ENCODE measurements at regions not wholly inside any gene's neighbourhood (a gene's known extent, or its start where the extent isn't known, plus 50 kb on each side); places are given as distances from the start of the nearest gene placed in this dataset.

- no peak for TF ChIP-seq CTCF (IDR thresholded peaks at IDR 0.05; ENCODE audit: insufficient read depth, low read length, poor library complexity, severe bottlenecking)
- no peak for TF ChIP-seq EZH2phosphoT487 (conservative IDR thresholded peaks at IDR 0.05; ENCODE audit: low read length)
- Histone ChIP-seq H3K9me3 (ENCODE audit: insufficient read depth, low read length) (no peaks in the 10 kb centered on the region), H4K20me1 (ENCODE audit: low read depth, low read length) (no peaks in the 10 kb centered on the region), H3F3A (ENCODE audit: insufficient read depth) (no peaks in the 10 kb centered on the region), H3K9ac (ENCODE audit: low read length) (no peak overlapping the region), H3K9me2 (replicated peaks; ENCODE audit: insufficient read depth, low read length) (no peaks in the 10 kb centered on the region), H3K4me2 (ENCODE audit: low read depth, low read length, poor library complexity, severe bottlenecking) (no peak overlapping the region), H3K36me3 (ENCODE audit: low read length) (no peaks in the 10 kb centered on the region), H3K27me3 (ENCODE audit: low read length) (no peaks in the 10 kb centered on the region), H3K79me2 (ENCODE audit: insufficient read depth, low read length) (no peaks in the 10 kb centered on the region), H3K27ac (ENCODE audit: low read depth, low read length) (no peak overlapping the region), H3K4me3 (ENCODE audit: insufficient read depth, low read length, poor library complexity, severe bottlenecking) (no peak overlapping the region), H2AFZ (ENCODE audit: low read depth, low read length, severe bottlenecking) (no peak overlapping the region)
Measured at GRCh38 chr3:78349571-78349970, 1309.7 kb downstream of the ROBO2 start.

- H3K27ac ChIP-seq (ENCODE audit: low read depth, low read length): no peak overlapping the region
- H3K79me2 ChIP-seq (ENCODE audit: insufficient read depth, low read length): no peaks in the 10 kb centered on the region
- no peaks in the 10 kb centered on the region for H3K9me3 ChIP-seq (ENCODE audit: insufficient read depth, low read length)
- H3K9ac ChIP-seq (ENCODE audit: low read length): no peak overlapping the region
- H4K20me1 ChIP-seq (ENCODE audit: low read depth, low read length): no peaks in the 10 kb centered on the region
- TF ChIP-seq CTCF (IDR thresholded peaks at IDR 0.05; ENCODE audit: insufficient read depth, low read length, poor library complexity, severe bottlenecking): no peak
- no peak for TF ChIP-seq EZH2phosphoT487 (conservative IDR thresholded peaks at IDR 0.05; ENCODE audit: low read length)
- no peak overlapping the region for H2AFZ ChIP-seq (ENCODE audit: low read depth, low read length, severe bottlenecking)
- no peak overlapping the region for H3K4me3 ChIP-seq (ENCODE audit: insufficient read depth, low read length, poor library complexity, severe bottlenecking)
- H3K36me3 ChIP-seq (ENCODE audit: low read length): no peaks in the 10 kb centered on the region
- H3K9me2 ChIP-seq (replicated peaks; ENCODE audit: insufficient read depth, low read length): no peaks in the 10 kb centered on the region
- H3F3A ChIP-seq (ENCODE audit: insufficient read depth): no peaks in the 10 kb centered on the region
- H3K27me3 ChIP-seq (ENCODE audit: low read length): no peaks in the 10 kb centered on the region
- no peak overlapping the region for H3K4me2 ChIP-seq (ENCODE audit: low read depth, low read length, poor library complexity, severe bottlenecking)
Measured at GRCh38 chr3:78351334-78351733, 1311.4 kb downstream of the ROBO2 start.

GRCh38 chr3:78353231-78353630 is 1313.3 kb downstream of the ROBO2 start:
- TF ChIP-seq EZH2phosphoT487 (conservative IDR thresholded peaks at IDR 0.05; ENCODE audit: low read length): no peak
- TF ChIP-seq CTCF (IDR thresholded peaks at IDR 0.05; ENCODE audit: insufficient read depth, low read length, poor library complexity, severe bottlenecking): no peak
- Histone ChIP-seq H3K27ac (ENCODE audit: low read depth, low read length) (no peak overlapping the region), H3K9me2 (replicated peaks; ENCODE audit: insufficient read depth, low read length) (no peaks in the 10 kb centered on the region), H2AFZ (ENCODE audit: low read depth, low read length, severe bottlenecking) (no peak overlapping the region), H3F3A (ENCODE audit: insufficient read depth) (no peaks in the 10 kb centered on the region), H3K79me2 (ENCODE audit: insufficient read depth, low read length) (no peaks in the 10 kb centered on the region), H3K4me2 (ENCODE audit: low read depth, low read length, poor library complexity, severe bottlenecking) (no peak overlapping the region), H3K36me3 (ENCODE audit: low read length) (no peaks in the 10 kb centered on the region), H3K4me3 (ENCODE audit: insufficient read depth, low read length, poor library complexity, severe bottlenecking) (no peak overlapping the region), H3K9me3 (ENCODE audit: insufficient read depth, low read length) (no peaks in the 10 kb centered on the region), H4K20me1 (ENCODE audit: low read depth, low read length) (no peaks in the 10 kb centered on the region), H3K9ac (ENCODE audit: low read length) (no peak overlapping the region), H3K27me3 (ENCODE audit: low read length) (no peaks in the 10 kb centered on the region)
